ENCODE measurements at regions not wholly inside any gene's neighbourhood (a gene's known extent, or its start where the extent isn't known, plus 50 kb on each side); places are given as distances from the start of the nearest gene placed in this dataset.

GRCh38 chrX:16240968-16241367, 73.7 kb downstream of the MAGEB17 start:
- Histone ChIP-seq H3K9me3 (peaks cover 0 to 7% (median 1%) of the 10 kb centered on the region in 4 donors), H3K27ac (no peak overlapping the region), H3K4me1 (no peaks in the 10 kb centered on the region), H3K4me3 (no peak overlapping the region), H3K36me3 (no peaks in the 10 kb centered on the region), H3K27me3 (peaks cover 0 to 3% (median 0%) of the 10 kb centered on the region in 3 donors)
- no peak for DNase-seq
- no peak for TF ChIP-seq EP300 (IDR thresholded peaks at IDR 0.05)
- TF ChIP-seq CTCF (IDR thresholded peaks at IDR 0.05), result no peak
- TF ChIP-seq POLR2A (IDR thresholded peaks at IDR 0.05), result no peak
- TF ChIP-seq POLR2AphosphoS5 (IDR thresholded peaks at IDR 0.05), result no peak
- intact Hi-C loops (cut with DNase I; ENCODE audit: low total_unique reads), result no loop called here

GRCh38 chrX:16250296-16250695, 83.0 kb downstream of the MAGEB17 start:
- 58 to 76% (median 71%) methylated on average over 1 of the region's 1 CpG for WGBS, 5 donors
- Histone ChIP-seq H3K27ac (no peak overlapping the region), H3K9me3 (no peaks in the 10 kb centered on the region), H3K27me3 (peaks cover 0 to 3% (median 0%) of the 10 kb centered on the region in 3 donors), H3K4me1 (no peaks in the 10 kb centered on the region), H3K4me3 (no peak overlapping the region), H3K36me3 (no peaks in the 10 kb centered on the region)
- intact Hi-C loops (cut with DNase I; ENCODE audit: low total_unique reads), result no loop called here
- DNase-seq, result no peak
- no peak for TF ChIP-seq POLR2AphosphoS5 (IDR thresholded peaks at IDR 0.05)

GRCh38 chrX:16251782-16252181, 84.5 kb downstream of the MAGEB17 start:
- no peaks in the 10 kb centered on the region for H3K36me3 ChIP-seq
- peaks cover 0 to 3% (median 0%) of the 10 kb centered on the region in 3 donors for H3K27me3 ChIP-seq
- 67 to 78% (median 69%) methylated on average over 4 of the region's 4 CpGs for WGBS, 5 donors
- intact Hi-C loops (cut with DNase I; ENCODE audit: low total_unique reads), result no loop called here
- H3K4me1 ChIP-seq, result no peaks in the 10 kb centered on the region
- H3K27ac ChIP-seq, result no peak overlapping the region
- H3K9me3 ChIP-seq, result peaks cover 0 to 7% (median 3%) of the 10 kb centered on the region in 4 donors
- TF ChIP-seq POLR2A (IDR thresholded peaks at IDR 0.05) (no peak), EP300 (IDR thresholded peaks at IDR 0.05) (no peak), CTCF (IDR thresholded peaks at IDR 0.05) (no peak), POLR2AphosphoS5 (IDR thresholded peaks at IDR 0.05) (no peak)
- no peak for DNase-seq
- H3K4me3 ChIP-seq, result no peak overlapping the region

GRCh38 chrX:16258882-16259281, 91.6 kb downstream of the MAGEB17 start:
- peaks cover 0 to 13% (median 5%) of the 10 kb centered on the region in 4 donors for H3K9me3 ChIP-seq
- H3K4me3 ChIP-seq, result no peak overlapping the region
- no peak for DNase-seq
- H3K27me3 ChIP-seq, result peaks cover 0 to 3% (median 0%) of the 10 kb centered on the region in 3 donors
- intact Hi-C loops (cut with DNase I; ENCODE audit: low total_unique reads), result no loop called here
- H3K27ac ChIP-seq, result no peak overlapping the region
- no peaks in the 10 kb centered on the region for H3K36me3 ChIP-seq
- H3K4me1 ChIP-seq, result peaks cover 0 to 8% (median 0%) of the 10 kb centered on the region in 4 donors
- WGBS, 5 donors, result 22 to 40% (median 31%) methylated on average over 4 of the region's 4 CpGs
- TF ChIP-seq EP300 (IDR thresholded peaks at IDR 0.05), result no peak
- TF ChIP-seq POLR2AphosphoS5 (IDR thresholded peaks at IDR 0.05), result no peak
- no peak for TF ChIP-seq CTCF (IDR thresholded peaks at IDR 0.05)
- no peak for TF ChIP-seq POLR2A (IDR thresholded peaks at IDR 0.05)

DNA sequence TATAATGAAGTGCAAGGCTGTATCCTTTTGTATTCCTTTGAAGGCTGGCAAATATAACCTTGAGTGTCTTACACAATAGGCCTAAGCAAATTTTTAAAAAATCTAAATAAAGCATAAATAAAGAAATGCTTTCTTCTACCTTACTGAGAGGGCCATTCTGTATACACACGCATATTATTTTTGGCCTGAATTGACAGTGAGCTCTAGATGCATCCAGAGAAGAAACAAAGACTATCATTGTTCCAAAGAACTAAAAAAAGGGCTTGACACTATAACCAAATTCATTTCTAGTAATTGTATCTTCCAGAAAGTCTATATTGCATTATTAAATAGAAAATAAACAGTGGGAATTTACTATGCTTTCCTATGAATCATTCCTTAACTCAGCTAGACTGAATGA, 100.2 kb downstream of the MAGEB17 start:
- H3K4me3 ChIP-seq, result no peak overlapping the region
- H3K27me3 ChIP-seq, result no peaks in the 10 kb centered on the region
- 87 to 100% (median 95%) methylated on average over 1 of the region's 1 CpG for WGBS, 5 donors
- no peaks in the 10 kb centered on the region for H3K4me1 ChIP-seq
- peaks cover 0 to 17% (median 3%) of the 10 kb centered on the region in 4 donors for H3K9me3 ChIP-seq
- intact Hi-C loops (cut with DNase I; ENCODE audit: low total_unique reads), result no loop called here
- no peak for DNase-seq
- no peak overlapping the region for H3K27ac ChIP-seq
- H3K36me3 ChIP-seq, result no peaks in the 10 kb centered on the region
- no peak for TF ChIP-seq POLR2AphosphoS5 (IDR thresholded peaks at IDR 0.05)
- TF ChIP-seq EP300 (IDR thresholded peaks at IDR 0.05), result no peak
- no peak for TF ChIP-seq CTCF (IDR thresholded peaks at IDR 0.05)
- TF ChIP-seq POLR2A (IDR thresholded peaks at IDR 0.05), result no peak
